ENCODE measurements at regions not wholly inside any gene's neighbourhood (a gene's known extent, or its start where the extent isn't known, plus 50 kb on each side); places are given as distances from the start of the nearest gene placed in this dataset.

- DNase-seq: no peak
These were observed 347.8 kb downstream of the MZT1 start for GRCh38 chr13:72379581-72379980.

GRCh38 chr13:72368031-72368430, 359.4 kb downstream of the MZT1 start:
- DNase-seq: no peak

GRCh38 chr13:72346716-72347115, 380.7 kb downstream of the MZT1 start:
- DNase-seq: no peak

GRCh38 chr13:72342364-72342763, 385.1 kb downstream of the MZT1 start:
- no peak for DNase-seq

- no peak for DNase-seq
These were observed 385.5 kb downstream of the MZT1 start for GRCh38 chr13:72341904-72342303.

GRCh38 chr13:72317346-72318109, 409.9 kb downstream of the MZT1 start:
- DNase-seq: no peak

- DNase-seq: no peak
These were observed 410.7 kb downstream of the MZT1 start for GRCh38 chr13:72316716-72317115.

- no peak for DNase-seq
These were observed 412.1 kb downstream of the MZT1 start for GRCh38 chr13:72315312-72315711.

GRCh38 chr13:72314210-72314609, 413.2 kb downstream of the MZT1 start:
- DNase-seq: no peak

GRCh38 chr13:72313546-72313945, 413.9 kb downstream of the MZT1 start:
- DNase-seq: no peak

- no peak for DNase-seq
These were observed 423.3 kb downstream of the MZT1 start for GRCh38 chr13:72303941-72304746.

GRCh38 chr13:72296246-72296645, 429.2 kb upstream of the DACH1 start:
- DNase-seq: no peak

- DNase-seq: no peak
These were observed 428.1 kb upstream of the DACH1 start for GRCh38 chr13:72295153-72295552.

- DNase-seq: no peak
These were observed 426.2 kb upstream of the DACH1 start for GRCh38 chr13:72293206-72293605.

GRCh38 chr13:72290962-72291681, 424.1 kb upstream of the DACH1 start:
- no peak for DNase-seq

GRCh38 chr13:72286421-72286820, 419.4 kb upstream of the DACH1 start:
- no peak for DNase-seq

- no peak for DNase-seq
These were observed 417.8 kb upstream of the DACH1 start for GRCh38 chr13:72284791-72285190.

GRCh38 chr13:72261732-72262131, 394.7 kb upstream of the DACH1 start:
- no peak for DNase-seq

GRCh38 chr13:72259528-72259927, 392.5 kb upstream of the DACH1 start:
- no peak for DNase-seq

GRCh38 chr13:72258340-72258981, 391.5 kb upstream of the DACH1 start:
- no peak for DNase-seq

GRCh38 chr13:72255908-72256307, 388.9 kb upstream of the DACH1 start:
- peak in 18 of 56 donors; percentile 0 to 35 (median 5) for DNase-seq

GRCh38 chr13:72253754-72254153, 386.8 kb upstream of the DACH1 start:
- no peak for DNase-seq

All from nucleus accumbens (tissue), 56 donors.